ENCODE measurements at regions not wholly inside any gene's neighbourhood (a gene's known extent, or its start where the extent isn't known, plus 50 kb on each side); places are given as distances from the start of the nearest gene placed in this dataset.

- peak; percentile 46 for DNase-seq (ENCODE audit: low read depth)
- TF ChIP-seq CTCF (conservative IDR thresholded peaks at IDR 0.05; ENCODE audit: low read depth, low read length) = no peak
- no peak overlapping the region for H3K4me3 ChIP-seq (ENCODE audit: low read depth, low read length)
Measured at GRCh38 chr4:28350485-28350884, 1489.8 kb downstream of the STIM2 start.

GRCh38 chr4:28351102-28351501 is 1490.5 kb downstream of the STIM2 start:
- no peak for TF ChIP-seq CTCF (conservative IDR thresholded peaks at IDR 0.05; ENCODE audit: low read depth, low read length)
- DNase-seq (ENCODE audit: low read depth) = no peak
- H3K4me3 ChIP-seq (ENCODE audit: low read depth, low read length) = no peak overlapping the region

GRCh38 chr4:28351826-28352225 is 1491.2 kb downstream of the STIM2 start:
- no peak for DNase-seq (ENCODE audit: low read depth)
- no peak for TF ChIP-seq CTCF (conservative IDR thresholded peaks at IDR 0.05; ENCODE audit: low read depth, low read length)

GRCh38 chr4:28354880-28355656 is 1494.4 kb downstream of the STIM2 start:
- DNase-seq (ENCODE audit: low read depth) = no peak
- TF ChIP-seq CTCF (conservative IDR thresholded peaks at IDR 0.05; ENCODE audit: low read depth, low read length) = no peak

More at GRCh38 chr4:28351826-28352225, 1491.2 kb downstream of the STIM2 start:
- H3K4me3 ChIP-seq (ENCODE audit: low read depth, low read length) = no peak overlapping the region

GRCh38 chr4:28357990-28358389 is 1497.3 kb downstream of the STIM2 start:
- H3K4me3 ChIP-seq (ENCODE audit: low read depth, low read length) = no peak overlapping the region
- peak; percentile 54 for DNase-seq (ENCODE audit: low read depth)
- peak; percentile 59 for TF ChIP-seq CTCF (conservative IDR thresholded peaks at IDR 0.05; ENCODE audit: low read depth, low read length)

More at GRCh38 chr4:28354880-28355656, 1494.4 kb downstream of the STIM2 start:
- H3K4me3 ChIP-seq (ENCODE audit: low read depth, low read length) = no peak overlapping the region

GRCh38 chr4:28358606-28359005 is 1498.0 kb downstream of the STIM2 start:
- DNase-seq (ENCODE audit: low read depth) = no peak
- no peak overlapping the region for H3K4me3 ChIP-seq (ENCODE audit: low read depth, low read length)
- no peak for TF ChIP-seq CTCF (conservative IDR thresholded peaks at IDR 0.05; ENCODE audit: low read depth, low read length)

- peak; percentile 16 for DNase-seq (ENCODE audit: low read depth)
- TF ChIP-seq CTCF (conservative IDR thresholded peaks at IDR 0.05; ENCODE audit: low read depth, low read length) = no peak
- no peak overlapping the region for H3K4me3 ChIP-seq (ENCODE audit: low read depth, low read length)
Measured at GRCh38 chr4:28360681-28361080, 1500.0 kb downstream of the STIM2 start.
